Nephron (organoid): ENCODE measurements at regions not wholly inside any gene's neighbourhood (a gene's known extent, or its start where the extent isn't known, plus 50 kb on each side); places are given as distances from the start of the nearest gene placed in this dataset.

ENCODE experiments used
- H3K27ac Mint-ChIP-seq, 3 experiments: 2 replicates each; pipeline ENCODE4 v1.8.0; 2020; ENCODE audit warnings: mixed read lengths in 3 of 3, mild to moderate bottlenecking in 2 of 3, moderate library complexity in 1 of 3
- H3K27me3 Mint-ChIP-seq: 2 replicates; pipeline ENCODE4 v1.8.0; 2021; ENCODE audit warnings: low read depth, mild to moderate bottlenecking, moderate library complexity, mixed read lengths
- H3K36me3 Mint-ChIP-seq: 2 replicates; pipeline ENCODE4 v1.8.0; 2020; ENCODE audit warnings: low read depth, mixed read lengths
- H3K4me1 Mint-ChIP-seq: 2 replicates; pipeline ENCODE4 v1.8.0; 2020; ENCODE audit warnings: mixed read lengths
- H3K4me3 Mint-ChIP-seq, 3 experiments: 2 replicates each; pipeline ENCODE4 v1.8.0; 2020; ENCODE audit warnings: mild to moderate bottlenecking in 3 of 3, mixed read lengths in 3 of 3, moderate library complexity in 2 of 3
- H3K9me3 Mint-ChIP-seq: 2 replicates; pipeline ENCODE4 v1.8.0; 2020; ENCODE audit warnings: mixed read lengths
- CTCF ChIP-seq, 3 experiments: fragments of 200-600 bp; sonication (generic); IDR thresholded peaks; one replicate each; pipeline ENCODE4 v1.5.0; 2021; ENCODE audit warnings: antibody characterized with exemption in 3 of 3; ENCODE audit not compliant: unreplicated experiment in 3 of 3

DNA sequence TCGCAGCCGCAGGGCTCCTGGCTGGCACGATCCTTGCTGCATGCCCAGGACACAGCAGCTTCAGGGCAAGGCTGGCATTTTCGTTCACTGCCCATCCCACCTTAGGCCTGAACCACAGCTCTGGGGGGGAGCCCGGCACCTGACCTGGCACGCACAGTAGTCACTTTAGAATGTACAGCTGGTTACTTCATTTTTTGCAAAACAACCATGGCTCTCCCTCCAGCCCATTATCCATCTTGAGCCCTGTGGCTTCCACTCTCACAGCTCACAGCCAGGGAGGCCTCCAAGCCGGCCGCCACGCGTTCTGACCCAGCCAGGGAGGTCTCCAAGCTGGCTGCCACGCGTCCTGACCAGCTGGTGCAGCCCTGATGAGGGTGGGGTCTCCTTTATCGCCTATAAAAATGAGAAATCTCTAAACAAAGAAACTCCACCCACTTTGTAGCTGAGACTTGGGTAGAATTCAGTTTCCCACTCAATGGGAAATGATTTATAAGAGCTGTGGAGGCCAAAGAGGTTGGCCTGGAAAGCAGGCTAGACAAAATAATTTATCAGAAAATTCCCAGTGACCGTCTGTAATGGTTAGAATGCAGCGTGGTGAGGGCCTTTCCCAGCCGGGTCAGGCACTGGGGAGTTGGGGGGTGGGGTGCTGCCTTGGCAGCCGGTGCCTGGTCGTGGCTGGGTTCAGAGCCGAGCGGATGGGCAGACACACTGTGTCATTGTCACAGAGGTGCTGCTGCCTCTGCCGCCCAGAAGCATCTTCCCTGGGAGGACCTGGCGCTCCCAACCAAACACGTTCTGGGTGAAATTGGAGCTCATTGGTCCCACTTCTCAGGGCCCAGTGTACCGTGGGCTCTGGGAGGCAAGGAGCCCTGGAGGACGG, 54.6 kb upstream of the ACTRT2 start:
- Mint-ChIP-seq H3K27me3 (peaks cover 32% of the 10 kb centered on the region), H3K9me3 (peaks cover 7% of the 10 kb centered on the region), H3K4me3 (no peak overlapping the region), H3K27ac (peak overlapping the region; percentile 40 to 58 (median 54)), H3K36me3 (no peaks in the 10 kb centered on the region), H3K4me1 (peaks cover 13% of the 10 kb centered on the region)
- no peak for TF ChIP-seq CTCF (IDR thresholded peaks at IDR 0.05; ENCODE audit: unreplicated experiment in 3 of 3)

DNA sequence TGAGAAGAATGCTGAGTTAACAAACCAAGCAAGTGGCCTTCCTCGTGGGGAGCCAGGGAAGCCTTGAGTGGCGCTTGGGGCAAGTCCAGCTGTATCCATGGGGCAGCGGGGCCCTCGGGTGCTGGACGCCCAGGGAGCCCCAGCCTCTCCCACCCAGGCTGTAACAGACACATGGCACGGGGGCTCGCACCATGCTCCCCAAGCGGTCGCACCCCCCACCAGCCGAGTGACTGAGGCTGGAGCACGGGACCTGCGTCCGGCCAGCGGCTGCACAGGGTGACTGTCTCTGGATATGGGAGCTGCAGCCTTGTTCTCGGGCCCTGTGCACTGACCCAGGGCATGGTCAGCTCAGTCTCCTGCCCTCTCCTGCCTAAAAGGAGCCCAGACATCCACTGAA, 53.9 kb upstream of the ACTRT2 start:
- no peak overlapping the region for H3K27ac Mint-ChIP-seq
- H3K36me3 Mint-ChIP-seq, result no peaks in the 10 kb centered on the region
- no peak overlapping the region for H3K4me3 Mint-ChIP-seq
- peaks cover 13% of the 10 kb centered on the region for H3K4me1 Mint-ChIP-seq
- H3K9me3 Mint-ChIP-seq, result peaks cover 7% of the 10 kb centered on the region
- H3K27me3 Mint-ChIP-seq, result peaks cover 27% of the 10 kb centered on the region
- no peak for TF ChIP-seq CTCF (IDR thresholded peaks at IDR 0.05; ENCODE audit: unreplicated experiment in 3 of 3)

- H3K27ac Mint-ChIP-seq, result no peak overlapping the region
- H3K4me1 Mint-ChIP-seq, result peaks cover 13% of the 10 kb centered on the region
- H3K36me3 Mint-ChIP-seq, result no peaks in the 10 kb centered on the region
- peaks cover 7% of the 10 kb centered on the region for H3K9me3 Mint-ChIP-seq
- peaks cover 24% of the 10 kb centered on the region for H3K27me3 Mint-ChIP-seq
- H3K4me3 Mint-ChIP-seq, result no peak overlapping the region
- no peak for TF ChIP-seq CTCF (IDR thresholded peaks at IDR 0.05; ENCODE audit: unreplicated experiment in 3 of 3)
These were observed 53.4 kb upstream of the ACTRT2 start for GRCh38 chr1:2967881-2968280.

DNA sequence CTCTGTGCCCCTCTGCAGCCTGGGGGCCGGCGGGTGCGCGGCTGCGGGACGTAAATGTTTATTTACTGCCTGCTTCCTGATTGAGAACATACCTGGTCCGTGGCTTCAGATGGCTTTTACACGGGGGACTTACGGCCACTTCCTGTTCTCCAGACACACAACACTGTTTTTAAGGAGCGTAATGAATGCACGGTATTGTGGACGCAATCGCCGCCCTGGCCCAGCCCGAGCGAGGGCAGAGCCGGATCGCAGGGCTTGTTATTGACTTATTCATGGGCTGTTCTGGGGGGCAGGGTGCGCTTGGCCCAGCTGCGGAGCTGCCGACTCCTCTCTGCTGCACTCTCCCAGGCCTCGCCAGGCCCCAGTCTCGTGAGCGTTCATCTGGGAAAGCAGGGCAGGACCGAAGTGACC, 52.8 kb upstream of the ACTRT2 start:
- peaks cover 27% of the 10 kb centered on the region for H3K27me3 Mint-ChIP-seq

GRCh38 chr1:2969011-2969844, 52.0 kb upstream of the ACTRT2 start:
- H3K4me1 Mint-ChIP-seq, result peaks cover 13% of the 10 kb centered on the region
- H3K27ac Mint-ChIP-seq, result peak overlapping the region in 1 of 3 experiments; percentile 42
- peaks cover 32% of the 10 kb centered on the region for H3K27me3 Mint-ChIP-seq
- no peak for TF ChIP-seq CTCF (IDR thresholded peaks at IDR 0.05; ENCODE audit: unreplicated experiment in 3 of 3)
- peaks cover 2% of the 10 kb centered on the region for H3K9me3 Mint-ChIP-seq
- H3K4me3 Mint-ChIP-seq, result no peak overlapping the region
- no peaks in the 10 kb centered on the region for H3K36me3 Mint-ChIP-seq

More for the DNA sequence above, 52.8 kb upstream of the ACTRT2 start:
- H3K27ac Mint-ChIP-seq, result peak overlapping the region in 1 of 3 experiments; percentile 42
- no peaks in the 10 kb centered on the region for H3K36me3 Mint-ChIP-seq
- TF ChIP-seq CTCF (IDR thresholded peaks at IDR 0.05; ENCODE audit: unreplicated experiment in 3 of 3), result no peak
- no peak overlapping the region for H3K4me3 Mint-ChIP-seq
- peaks cover 4% of the 10 kb centered on the region for H3K9me3 Mint-ChIP-seq
- peaks cover 13% of the 10 kb centered on the region for H3K4me1 Mint-ChIP-seq
